ENCODE measurements at regions not wholly inside any gene's neighbourhood (a gene's known extent, or its start where the extent isn't known, plus 50 kb on each side); places are given as distances from the start of the nearest gene placed in this dataset.

DNA sequence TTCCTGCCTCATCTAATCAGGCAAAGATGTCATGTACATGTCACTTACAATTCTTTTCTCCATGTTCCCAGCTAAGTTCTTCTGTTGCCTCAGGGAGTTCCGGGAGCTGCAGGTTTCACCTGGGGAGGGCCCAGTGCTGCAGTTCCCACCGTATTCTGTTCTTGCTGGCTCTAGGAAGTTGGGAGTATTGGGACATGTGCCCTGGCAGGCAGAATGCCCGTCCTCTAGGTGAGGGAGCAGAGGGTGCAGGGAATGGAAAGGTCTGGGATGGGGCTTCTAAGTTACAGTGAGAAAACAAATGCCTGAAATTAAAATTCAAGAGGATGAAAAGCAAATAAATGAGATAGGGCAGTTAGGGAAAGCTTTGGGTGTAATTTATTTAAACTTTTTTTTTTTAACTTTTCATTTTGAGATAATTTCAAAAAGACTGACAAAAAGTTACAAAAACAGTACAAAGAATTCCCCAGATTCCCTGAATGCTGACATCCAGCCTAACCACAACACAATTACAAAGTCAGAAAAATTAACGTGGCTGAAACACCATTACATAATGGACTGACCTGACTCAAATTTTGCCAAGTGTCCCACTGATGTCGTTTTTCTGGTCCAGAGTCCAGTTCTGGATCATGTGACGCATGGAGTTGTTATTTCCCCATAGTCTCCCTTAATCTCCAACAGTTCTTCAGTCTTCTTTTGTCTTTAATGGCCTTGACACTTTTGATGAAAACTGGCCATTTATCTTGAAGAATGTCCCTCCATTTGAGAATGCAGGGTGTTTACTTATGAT lies 187.2 kb upstream of the MYL2 start:
- DNase-seq = no peak

- DNase-seq = no peak
Observed at GRCh38 chr12:111105294-111105693, 184.9 kb upstream of the MYL2 start.

DNA sequence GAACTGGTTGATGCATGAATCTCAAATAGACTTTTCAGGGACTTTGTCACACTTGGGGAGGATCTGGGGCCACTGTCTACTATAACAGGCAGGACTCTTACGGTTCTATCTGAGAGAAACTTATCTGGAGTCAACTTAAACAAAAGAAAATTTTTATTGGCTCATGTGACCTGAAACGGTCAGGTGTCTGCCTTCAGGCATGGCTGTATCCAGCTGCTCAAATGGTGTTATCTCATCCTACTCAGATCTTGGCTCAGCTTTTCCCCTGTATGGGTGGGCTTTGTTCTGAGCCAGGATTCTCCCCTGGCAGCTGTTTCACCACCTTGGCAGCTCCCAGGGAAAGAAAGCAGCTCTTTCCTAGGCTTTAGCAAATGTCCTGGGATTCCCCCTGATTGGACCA lies 183.2 kb upstream of the MYL2 start:
- DNase-seq = no peak

DNA sequence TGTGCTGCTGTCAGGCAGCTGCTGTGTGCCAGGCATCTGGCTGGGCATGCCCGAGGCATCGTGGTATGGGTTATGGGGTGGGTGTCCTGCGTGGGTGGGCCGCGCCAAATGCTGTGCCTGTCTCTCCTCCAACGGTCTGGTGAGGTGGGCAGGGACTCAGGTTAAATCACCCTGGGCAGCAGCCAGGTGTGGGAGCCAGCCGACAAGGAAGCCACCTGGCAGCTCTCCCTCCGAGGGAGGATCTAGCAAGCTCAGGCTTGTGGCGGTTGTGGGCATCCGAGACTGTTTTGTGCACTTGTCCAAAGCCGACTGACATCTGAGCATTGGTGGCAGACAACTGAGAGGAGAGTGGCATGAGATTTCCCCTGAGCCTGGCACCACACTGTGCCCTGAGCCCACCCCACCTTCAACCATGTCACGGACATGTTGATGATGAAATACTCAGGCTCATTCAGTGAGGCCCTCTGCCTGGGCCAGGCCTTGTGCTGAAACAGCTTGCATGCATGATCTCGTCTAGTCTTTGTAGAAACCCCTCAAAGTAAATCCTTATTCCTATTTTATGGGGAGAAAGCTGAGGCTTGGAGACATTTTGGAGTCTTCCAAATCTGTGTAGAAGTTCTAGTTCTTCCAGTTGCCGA lies 181.8 kb upstream of the MYL2 start:
- DNase-seq = no peak

DNA sequence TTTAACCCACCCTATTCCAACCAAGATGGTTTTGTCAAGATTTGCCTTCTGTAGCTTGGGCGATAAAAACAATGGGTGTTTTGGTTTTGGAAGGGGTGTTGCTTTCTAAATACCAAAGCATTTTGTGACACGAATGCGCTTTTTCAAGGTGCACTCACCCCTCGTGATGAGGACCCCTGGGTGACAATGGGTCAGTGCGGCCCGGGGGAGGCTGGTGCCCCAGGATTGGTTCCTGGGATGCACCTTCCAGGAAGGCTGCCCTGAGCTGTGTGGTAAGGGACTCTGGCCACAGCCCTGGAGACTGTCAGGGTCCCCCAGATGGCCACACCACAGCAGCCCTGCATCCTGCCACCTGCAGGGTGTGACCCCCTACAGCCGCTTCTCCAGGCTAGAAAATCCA lies 180.6 kb upstream of the MYL2 start:
- DNase-seq = no peak

DNA sequence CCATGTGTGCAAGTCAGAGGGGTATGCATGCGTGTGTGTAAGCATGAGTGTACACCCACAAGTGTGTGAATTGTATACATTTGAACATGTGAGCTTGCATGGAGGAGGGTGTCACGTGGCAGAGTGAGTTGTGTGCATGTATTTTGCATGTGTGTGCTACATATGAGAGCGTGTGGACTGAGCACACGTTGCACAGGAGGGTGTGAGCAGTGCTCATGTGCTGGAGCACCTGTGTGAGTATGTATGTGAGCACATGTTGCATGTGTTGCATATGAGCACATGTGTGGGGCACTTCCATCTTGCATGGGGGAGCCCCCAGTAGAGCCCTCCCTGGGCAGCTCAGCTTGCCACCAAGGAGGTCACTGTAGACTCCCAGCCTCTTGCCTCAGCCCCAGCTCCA lies 180.2 kb upstream of the MYL2 start:
- DNase-seq = no peak

GRCh38 chr12:111100003-111100402 lies 179.6 kb upstream of the MYL2 start:
- no peak for DNase-seq

DNA sequence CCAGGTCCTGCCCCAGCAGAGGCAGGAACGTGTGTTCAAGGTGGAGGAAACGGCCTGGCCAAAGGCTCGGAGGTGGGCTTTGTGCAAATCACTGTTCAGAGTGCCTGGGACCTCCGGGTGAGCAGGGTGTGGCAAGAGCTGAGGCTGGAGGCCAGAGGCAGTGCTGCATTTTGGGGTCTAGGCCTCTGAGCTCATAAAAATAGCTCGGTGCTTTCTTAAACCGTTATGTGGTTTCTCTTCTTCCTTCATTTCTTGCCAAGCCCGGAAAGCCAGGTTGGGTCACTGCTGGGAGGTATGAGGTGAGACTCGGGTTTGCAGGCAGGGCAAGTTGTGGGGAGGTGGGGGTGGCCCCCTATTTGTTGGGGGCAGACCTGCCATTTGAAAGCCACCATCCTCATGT lies 178.8 kb upstream of the MYL2 start:
- DNase-seq = no peak

GRCh38 chr12:111094157-111095010 lies 174.0 kb upstream of the MYL2 start:
- no peak for DNase-seq

DNA sequence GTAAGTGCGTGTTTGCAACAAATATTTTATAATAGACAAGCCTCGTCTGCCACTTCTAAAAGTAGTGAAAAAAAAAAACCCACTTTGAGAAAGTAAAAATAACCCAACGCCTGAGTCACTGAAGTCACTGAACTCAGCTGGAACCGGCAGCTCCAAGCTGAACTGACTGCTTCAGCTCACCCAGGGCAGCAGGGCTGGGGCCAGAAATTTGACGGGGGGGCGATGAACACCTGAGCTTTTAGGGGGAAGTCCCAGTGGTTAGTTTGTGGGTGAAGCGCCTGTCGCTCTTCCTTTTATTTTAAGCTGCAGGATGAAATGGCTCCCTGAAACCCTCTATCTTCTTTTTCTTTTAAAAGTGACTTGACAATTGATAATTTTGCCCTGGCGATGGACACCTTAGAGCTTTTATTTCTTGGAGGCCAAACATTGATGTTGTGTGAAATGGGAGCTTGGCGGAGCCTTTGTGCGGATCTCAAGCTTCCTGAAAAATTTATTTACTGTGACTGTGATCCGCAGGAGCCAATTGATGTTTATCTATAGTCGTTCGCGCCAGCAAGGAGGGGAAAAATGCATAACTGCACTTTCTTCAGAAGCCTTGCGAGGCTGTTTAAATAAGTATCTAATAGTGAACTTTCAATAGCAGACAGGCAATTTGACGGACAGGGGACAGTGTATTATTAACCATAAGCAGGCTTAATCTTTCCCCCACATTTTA lies 173.2 kb upstream of the MYL2 start:
- DNase-seq = no peak

GRCh38 chr12:111091051-111091450 lies 170.7 kb upstream of the MYL2 start:
- no peak for DNase-seq

DNA sequence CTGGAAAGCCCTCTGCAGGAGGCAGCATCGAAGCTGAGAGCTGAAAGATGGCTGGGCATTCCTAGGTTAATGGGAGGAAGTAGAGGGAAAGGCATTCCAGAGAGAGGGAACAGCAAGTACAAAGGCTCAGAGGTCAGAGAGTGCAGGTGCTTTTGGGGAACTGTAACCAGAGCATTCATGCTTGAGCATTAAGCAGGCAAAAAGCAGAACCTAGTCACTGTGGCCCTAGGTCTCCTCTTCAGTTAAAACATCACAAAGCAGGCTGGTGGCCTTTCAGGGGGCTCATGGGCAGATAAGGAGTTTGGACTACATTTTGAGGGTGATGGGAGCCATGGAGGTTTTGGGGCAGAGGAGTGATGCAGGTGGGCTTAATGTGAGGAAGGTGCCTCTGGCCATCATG lies 169.2 kb upstream of the MYL2 start:
- no peak for DNase-seq

DNA sequence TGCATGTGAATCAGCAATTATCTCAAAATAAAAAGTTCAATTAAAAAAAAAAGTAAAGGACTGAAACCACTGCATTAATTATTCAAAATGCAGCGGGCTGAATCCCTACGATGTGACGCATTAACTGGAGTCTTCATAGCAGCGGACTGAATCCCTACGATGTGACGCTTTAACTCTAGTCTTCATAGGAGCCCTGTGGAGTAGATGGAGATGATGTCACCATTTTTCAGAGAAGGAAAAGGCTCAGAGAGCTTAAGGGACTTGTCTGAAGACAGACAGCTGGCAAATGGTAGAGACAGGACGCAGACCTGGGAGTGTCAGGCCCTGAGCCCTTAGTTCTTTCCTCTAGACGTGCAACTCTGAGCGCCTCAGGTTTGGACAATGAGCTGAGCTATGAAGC lies 168.0 kb upstream of the MYL2 start:
- no peak for DNase-seq

GRCh38 chr12:111086947-111087700 lies 166.7 kb upstream of the MYL2 start:
- no peak for DNase-seq

- DNase-seq = no peak
Observed at GRCh38 chr12:111085096-111085495, 164.7 kb upstream of the MYL2 start.

GRCh38 chr12:111084605-111085004 lies 164.2 kb upstream of the MYL2 start:
- DNase-seq = no peak

DNA sequence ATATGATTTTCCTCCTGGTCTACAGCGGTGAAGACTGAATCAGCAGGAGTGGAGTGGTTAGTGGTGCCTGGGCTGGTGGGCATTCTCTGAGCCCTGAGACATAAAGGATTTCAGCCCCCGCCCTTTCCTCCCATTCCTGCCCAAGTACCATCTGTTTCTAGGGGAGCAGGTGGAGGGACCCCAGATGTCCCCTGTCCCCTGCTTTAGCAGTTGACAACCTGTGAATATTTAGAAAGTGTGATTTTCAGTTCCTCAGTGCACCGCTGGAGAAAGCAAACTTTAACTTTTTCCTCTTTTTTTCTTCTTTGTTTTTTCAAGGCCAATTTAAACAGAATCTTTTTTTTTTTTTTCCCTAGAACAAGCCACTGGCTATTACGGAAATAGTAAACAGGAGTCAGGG lies 163.8 kb upstream of the MYL2 start:
- DNase-seq = no peak

DNA sequence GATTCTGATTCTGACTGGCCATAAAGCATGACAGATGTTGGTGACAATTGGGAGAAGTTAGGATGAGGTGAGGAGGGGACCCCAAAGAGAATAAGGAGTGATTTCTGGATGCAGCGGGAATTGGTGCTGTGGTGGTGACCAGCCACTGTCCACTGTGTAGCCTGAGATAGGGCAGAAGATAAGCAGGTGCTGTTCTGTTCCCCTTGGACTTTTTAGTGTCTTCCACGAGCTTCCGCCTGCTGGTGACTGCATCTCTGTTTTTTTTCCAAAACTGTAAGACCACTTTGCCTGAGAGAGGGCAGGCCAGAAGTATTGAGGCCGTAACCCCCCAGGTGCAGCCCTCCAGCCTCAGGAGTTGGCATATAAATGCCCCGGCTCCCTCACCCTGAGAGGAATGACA lies 161.2 kb upstream of the MYL2 start:
- DNase-seq = no peak

DNA sequence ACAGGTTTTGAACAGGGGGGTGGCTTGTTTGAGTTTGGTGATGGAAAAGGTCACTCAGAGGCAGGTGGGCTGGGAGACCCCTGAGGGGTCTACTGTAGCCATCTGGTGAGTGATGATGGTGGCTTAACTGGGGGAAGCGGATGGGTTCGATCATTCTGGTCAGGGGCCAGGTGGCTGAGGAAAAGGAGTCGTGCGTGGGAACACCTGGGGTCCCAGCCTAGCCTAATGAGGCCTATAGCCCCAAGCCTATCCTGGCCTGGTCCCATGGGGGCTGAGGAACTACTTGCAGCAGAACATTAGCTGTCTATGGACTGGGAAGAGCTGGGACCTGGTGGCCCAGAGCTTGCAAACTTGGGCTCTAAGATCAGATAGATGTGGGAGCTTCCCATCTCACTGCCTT lies 158.4 kb upstream of the MYL2 start:
- no peak for DNase-seq

DNA sequence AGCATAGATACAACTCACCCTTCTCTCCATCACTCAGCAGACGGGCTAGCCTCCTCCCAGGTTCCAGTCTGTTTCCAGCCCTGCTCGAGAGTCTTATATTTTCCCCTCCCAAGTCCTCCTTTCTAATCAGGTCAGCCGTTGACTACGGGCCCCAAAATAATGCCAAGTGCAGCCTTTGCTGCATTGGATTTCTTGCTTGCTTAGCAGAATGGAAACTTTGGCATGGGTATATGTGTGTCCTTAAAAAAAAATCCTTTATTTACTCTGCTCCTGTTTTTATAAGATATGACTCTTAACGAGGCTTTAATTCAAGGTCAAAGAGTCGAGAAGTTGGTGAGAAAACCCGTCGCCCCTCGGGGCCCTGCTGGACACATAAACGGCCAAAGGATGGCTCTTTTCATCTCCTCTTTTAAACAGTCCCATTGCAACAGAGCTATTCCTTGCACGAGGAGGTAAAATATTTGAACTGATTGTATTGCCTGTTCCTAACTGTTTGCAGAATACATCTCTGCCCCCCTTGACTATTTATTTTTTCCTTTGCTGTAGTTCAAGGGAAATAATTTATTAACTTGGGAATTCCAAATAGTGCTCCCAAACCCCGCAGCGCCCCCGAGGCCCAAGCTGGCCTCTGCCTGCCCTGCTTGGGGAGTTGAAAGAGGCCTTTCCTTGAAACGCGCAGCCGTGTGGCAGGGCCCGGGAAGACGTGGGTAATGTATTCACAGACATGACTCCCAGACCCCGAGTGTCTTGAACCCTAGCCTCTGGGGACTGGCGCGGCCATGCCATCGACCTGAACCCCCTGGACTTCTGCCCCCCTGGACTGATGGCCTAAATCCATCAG lies 156.5 kb upstream of the MYL2 start:
- DNase-seq = no peak

GRCh38 chr12:111076199-111076598 lies 155.8 kb upstream of the MYL2 start:
- DNase-seq = no peak

Data from effector CD4-positive, alpha-beta T cell (primary cell).